ENCODE measurements at regions not wholly inside any gene's neighbourhood (a gene's known extent, or its start where the extent isn't known, plus 50 kb on each side); places are given as distances from the start of the nearest gene placed in this dataset.
"Not testable (repeated sequence)": the region's sequence is repeated elsewhere in the genome, so short reads cannot be mapped to it uniquely, and the experiment has no call there.

DNA sequence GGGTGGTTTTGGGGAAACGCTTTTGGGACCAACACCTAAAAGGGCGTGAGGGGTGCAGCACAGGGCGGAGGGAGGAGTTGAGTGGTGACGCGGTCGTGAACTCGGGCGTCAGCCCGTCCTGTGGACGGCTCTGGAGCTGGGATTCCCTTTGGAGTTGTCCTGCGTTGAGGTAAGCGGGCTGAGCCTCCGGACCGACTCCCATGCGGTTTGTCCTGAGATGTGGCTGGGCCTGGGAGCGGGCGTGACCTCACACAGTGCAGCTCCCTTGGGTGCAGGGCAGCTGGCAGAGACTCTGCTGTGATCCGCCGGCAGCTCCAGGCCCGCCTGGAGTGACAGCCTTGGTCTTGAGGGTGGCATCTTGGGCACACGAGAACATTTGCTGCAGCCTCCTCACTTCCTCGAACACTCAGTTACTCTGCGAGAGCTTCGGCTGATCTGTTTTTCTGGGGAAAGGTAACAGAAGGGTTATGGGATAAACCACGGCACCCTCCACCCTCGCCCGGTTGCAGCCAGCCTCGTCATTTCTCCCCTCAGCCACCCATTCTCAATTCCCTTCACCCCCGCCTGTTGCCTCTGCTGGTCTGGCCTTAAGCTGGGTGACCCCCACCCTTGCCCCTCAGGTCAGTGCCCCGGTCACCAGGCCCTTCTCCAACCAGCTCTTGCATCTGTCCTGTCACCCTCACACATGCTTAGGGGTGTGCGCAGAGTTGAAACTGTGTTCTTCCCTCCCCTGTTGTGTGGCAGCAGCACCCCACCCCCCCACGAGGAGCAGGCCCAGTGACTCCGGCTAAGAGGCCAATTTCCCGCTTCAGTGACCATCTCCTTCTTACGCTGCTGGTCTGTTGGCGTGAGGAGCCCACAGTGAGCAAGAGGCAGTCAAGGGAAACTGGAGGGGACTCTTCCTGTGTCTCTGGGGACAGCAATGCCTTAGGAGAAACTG lies 94.2 kb upstream of the COL5A1 start:
- no peak for DNase-seq

GRCh38 chr9:134548185-134548584 lies 93.4 kb upstream of the COL5A1 start:
- no peak for DNase-seq

DNA sequence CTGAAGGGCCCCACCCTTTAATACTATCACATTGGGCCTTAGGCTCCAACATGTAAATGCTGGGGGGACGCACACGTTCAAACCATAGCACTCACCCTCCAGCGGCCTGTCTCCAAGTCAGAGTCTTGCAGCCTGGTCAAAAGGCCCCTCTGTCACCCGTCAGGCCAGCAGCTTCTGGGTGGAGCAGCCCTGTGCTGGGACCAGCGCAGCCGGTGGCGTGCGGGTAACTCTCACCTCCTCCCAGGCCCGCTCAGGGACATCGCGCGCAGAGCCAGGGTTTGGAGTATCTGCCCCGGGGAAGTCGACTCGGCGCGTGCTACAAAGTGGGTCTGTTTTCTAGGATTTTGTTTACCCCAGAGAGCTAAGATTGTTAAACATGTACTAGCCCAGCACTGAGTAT lies 93.0 kb upstream of the COL5A1 start:
- no peak for DNase-seq

GRCh38 chr9:134549336-134549735 lies 92.3 kb upstream of the COL5A1 start:
- DNase-seq: no peak

DNA sequence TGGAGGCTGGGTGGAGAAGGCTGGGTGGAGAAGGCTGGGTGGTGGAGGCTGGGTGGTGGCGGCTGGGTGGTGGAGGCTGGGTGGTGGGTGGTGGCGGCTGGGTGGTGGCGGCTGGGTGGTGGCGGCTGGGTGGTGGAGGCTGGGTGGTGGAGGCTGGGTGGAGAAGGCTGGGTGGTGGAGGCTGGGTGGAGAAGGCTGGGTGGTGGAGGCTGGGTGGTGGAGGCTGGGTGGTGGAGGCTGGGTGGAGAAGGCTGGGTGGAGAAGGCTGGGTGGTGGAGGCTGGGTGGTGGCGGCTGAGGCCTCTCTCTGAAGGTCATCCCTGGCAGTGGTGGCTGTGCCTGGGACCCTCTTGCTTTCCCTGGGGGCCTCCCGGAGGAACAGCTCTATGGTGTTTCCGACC lies 91.5 kb upstream of the COL5A1 start:
- not testable (repeated sequence) for DNase-seq

DNA sequence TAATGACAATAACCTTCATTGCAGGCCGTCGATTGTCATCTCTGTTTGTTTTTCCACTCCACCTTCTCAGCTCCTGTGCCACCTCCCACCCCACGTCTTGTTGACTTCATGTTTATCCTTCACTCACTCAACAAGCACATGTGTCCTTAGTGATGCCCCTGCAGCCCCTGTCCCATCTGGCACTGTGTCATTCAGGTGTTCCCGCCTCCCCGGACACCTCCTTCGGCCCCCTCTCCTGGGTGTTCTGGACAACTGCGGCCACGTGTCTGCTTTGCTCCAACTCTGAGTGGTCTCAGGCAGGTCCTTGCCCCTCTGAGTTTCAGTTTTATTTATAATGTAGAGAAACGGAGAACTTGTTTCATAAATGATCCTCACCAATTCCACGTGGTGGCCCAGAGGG lies 91.0 kb upstream of the COL5A1 start:
- no peak for DNase-seq

DNA sequence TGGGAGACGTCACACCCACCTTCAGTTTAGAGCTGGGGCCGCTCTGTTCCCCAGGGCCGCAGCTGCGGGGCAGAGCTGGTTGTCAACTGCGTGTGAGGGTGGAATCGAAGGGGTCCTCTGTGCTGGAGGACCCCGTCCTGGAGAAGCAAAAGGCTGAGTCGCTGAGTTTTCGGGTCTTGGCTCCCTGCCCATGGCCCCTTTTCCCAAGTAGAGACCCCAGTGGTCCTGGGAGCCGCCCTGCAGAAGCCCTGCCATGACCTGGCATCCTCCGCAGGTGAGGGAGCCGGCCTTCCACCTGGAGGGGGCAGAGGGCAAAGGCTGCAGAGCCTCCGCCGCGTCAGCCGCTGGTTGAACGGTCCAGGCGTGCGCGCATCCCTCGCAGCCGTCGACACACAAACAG lies 90.4 kb upstream of the COL5A1 start:
- DNase-seq: no peak

- peak; percentile 87 for DNase-seq
Observed at GRCh38 chr9:134551644-134552348, 89.8 kb upstream of the COL5A1 start.

GRCh38 chr9:134552349-134552990 lies 89.1 kb upstream of the COL5A1 start:
- no peak for DNase-seq

- DNase-seq: peak; percentile 30
Observed at GRCh38 chr9:134553061-134553891, 88.3 kb upstream of the COL5A1 start.

GRCh38 chr9:134553996-134554372 lies 87.6 kb upstream of the COL5A1 start:
- no peak for DNase-seq

- peak; percentile 43 for DNase-seq
Observed at GRCh38 chr9:134554373-134555093, 87.1 kb upstream of the COL5A1 start.

DNA sequence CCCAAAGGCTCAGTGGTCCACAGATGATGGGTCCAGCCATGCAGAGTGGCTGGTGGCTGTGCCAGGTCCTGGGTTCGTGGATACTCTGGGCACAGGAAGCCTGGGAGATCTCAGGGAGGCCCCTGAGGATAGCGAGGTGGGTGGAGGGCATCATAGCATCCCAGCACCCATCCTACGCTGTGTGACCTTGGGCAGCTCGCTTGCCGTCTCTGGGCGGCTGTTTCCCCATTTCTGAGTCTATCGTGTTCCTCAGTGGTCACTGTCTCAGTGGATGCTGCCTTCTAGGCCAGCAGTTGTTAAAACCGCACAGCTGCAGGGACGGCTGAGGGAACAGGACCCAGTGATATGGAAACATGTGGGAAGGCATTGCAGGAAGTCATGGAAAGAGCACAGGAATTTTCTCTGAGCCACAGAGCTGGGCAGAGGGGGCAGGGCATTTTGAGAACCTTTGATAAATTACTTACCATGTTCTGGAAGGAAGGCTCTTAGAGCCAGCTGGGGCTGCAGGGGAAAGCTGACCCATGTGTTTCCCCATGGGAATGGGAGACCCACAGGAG lies 86.4 kb upstream of the COL5A1 start:
- peak; percentile 64 for DNase-seq

GRCh38 chr9:134556531-134557068 lies 85.0 kb upstream of the COL5A1 start:
- peak; percentile 95 for DNase-seq

GRCh38 chr9:134557331-134557730 lies 84.3 kb upstream of the COL5A1 start:
- DNase-seq: peak; percentile 27

GRCh38 chr9:134558124-134558905 lies 83.3 kb upstream of the COL5A1 start:
- DNase-seq: peak; percentile 16

DNA sequence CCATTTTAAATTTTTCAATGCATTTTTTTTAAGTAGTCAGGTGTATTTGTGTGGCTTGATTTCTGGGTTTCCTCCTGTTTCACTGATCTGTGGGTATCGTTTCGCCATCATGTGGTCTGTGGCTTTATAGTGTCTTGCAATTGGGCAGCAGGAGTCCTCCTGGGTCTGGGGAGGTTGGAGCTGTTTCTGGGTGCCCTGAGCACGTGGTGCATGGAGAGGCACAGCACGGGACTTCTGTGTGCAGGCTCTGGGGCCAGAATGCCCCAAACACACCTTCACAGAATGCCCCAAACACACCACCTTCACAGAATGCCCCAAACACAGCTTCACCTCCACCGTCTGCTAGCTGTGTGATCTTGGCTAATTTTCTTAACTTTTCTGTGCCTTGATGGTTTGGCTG lies 82.6 kb upstream of the COL5A1 start:
- DNase-seq: peak; percentile 31

DNA sequence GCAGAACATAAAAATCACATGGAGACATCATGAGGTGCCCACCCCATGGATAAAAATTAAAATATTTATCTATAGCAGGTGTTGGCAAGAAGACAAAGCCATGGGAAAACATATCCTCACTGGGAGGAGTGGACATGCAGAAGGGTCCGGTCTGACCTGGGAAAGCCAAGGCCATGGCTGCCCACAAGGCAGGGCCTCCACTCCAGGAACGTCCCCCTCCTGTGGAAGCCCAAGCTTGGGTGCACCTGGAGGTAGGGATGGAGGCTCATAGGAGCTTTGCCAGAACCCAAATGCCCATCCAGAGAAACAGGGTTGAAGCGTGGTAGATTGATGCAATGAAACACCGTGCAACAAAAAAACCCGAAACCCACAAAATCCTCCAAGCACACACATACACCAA lies 81.4 kb upstream of the COL5A1 start:
- no peak for DNase-seq

DNA sequence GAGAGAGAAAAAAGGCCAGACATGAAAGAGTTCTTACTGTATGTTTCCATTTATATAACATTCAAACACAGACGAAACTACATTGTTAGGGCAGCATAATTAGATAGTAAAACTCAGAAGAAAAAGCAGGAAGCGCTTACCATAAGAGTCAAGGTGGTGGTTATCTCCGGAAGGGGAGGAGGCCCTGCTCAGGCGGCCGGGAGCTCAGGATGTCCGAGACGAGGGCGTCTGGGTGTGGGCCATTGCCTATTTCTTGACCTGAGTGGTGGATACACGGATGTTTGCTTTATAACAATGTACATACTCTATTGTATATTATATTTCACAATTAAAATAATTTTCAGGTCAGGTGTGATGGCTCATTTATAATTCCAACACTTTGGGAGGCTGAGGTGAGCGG lies 80.9 kb upstream of the COL5A1 start:
- DNase-seq: no peak

- no peak for DNase-seq
Observed at GRCh38 chr9:134561427-134562145, 80.0 kb upstream of the COL5A1 start.

Data from right hindlimb (tissue), 1 donor.